ENCODE measurements at regions not wholly inside any gene's neighbourhood (a gene's known extent, or its start where the extent isn't known, plus 50 kb on each side); places are given as distances from the start of the nearest gene placed in this dataset.

DNA sequence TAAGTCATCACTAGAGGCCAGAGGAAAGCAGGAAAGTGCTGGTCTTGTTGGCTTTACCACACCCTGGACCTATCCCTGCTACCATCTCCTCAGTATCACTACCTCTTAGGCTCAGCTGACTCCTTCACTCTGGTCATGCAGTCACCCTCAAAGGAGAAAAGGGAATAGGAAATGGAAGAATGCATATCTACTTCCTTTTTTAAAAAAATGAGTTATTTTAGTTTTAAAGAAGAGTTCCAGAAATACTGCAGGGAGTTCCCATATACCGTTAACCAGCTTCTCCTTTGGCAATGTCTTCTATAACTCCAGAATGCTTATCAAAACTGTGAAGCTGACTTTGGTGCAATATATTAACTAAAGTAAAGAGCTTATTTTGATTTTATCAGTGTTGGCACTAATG is 688.6 kb downstream of the DIPK2A start:
- FAIRE-seq, result no peak

DNA sequence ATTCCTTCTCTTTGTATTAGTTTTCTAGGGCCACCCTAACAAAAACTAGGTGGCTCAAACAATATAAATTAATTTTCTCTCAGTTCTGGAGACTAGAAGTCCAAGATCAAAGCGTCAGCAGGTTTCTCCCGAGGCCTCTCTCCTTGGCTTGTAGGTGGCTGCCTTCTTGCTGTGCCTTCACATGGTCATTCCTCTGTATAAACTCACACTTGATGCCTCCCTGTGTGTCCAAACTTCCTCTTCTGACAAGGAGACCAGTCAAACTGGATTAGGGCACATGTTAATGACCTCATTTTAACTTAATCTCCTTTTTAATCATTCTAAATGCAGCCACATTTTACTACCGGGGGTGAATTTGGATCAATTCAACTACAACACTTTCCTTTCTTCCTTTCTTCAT is 691.1 kb downstream of the DIPK2A start:
- Histone ChIP-seq H3K4me1 (ENCODE audit: control insufficient read depth, extremely low read depth, insufficient read depth, low read length) (no peaks in the 10 kb centered on the region), H4K20me1 (ENCODE audit: control insufficient read depth, extremely low read depth, insufficient read depth, low read length) (no peaks in the 10 kb centered on the region), H3K4me2 (ENCODE audit: control insufficient read depth, extremely low read depth, insufficient read depth, low read depth, low read length) (no peak overlapping the region), H3K79me2 (ENCODE audit: control insufficient read depth, insufficient read depth, low read length) (no peaks in the 10 kb centered on the region), H3K4me3 (ENCODE audit: control insufficient read depth in 2 of 3, extremely low read depth in 1 of 3, insufficient read depth in 2 of 3, low read depth in 1 of 3, low read length in 3 of 3) (no peak overlapping the region), H3K9me1 (ENCODE audit: control insufficient read depth, extremely low read depth, insufficient read depth, low read length) (no peaks in the 10 kb centered on the region), H2AFZ (ENCODE audit: control insufficient read depth, low read length) (no peak overlapping the region), H3K9ac (ENCODE audit: control insufficient read depth, extremely low read depth, insufficient read depth, low read length) (no peak overlapping the region), H3K27me3 (ENCODE audit: control insufficient read depth, extremely low read depth, insufficient read depth, low read length) (no peaks in the 10 kb centered on the region), H3K9me3 (ENCODE audit: control insufficient read depth, low read depth, low read length) (peaks cover 2% of the 10 kb centered on the region), H3K36me3 (ENCODE audit: control insufficient read depth in 2 of 2, extremely low read depth in 1 of 2, insufficient read depth in 2 of 2, low read length in 2 of 2) (no peaks in the 10 kb centered on the region), H3K27ac (ENCODE audit: control insufficient read depth, insufficient read depth, low read length) (no peak overlapping the region)
- no peak for FAIRE-seq
- no peak for DNase-seq (ENCODE audit: low read depth, low spot score)
- TF ChIP-seq, protein P1, sequence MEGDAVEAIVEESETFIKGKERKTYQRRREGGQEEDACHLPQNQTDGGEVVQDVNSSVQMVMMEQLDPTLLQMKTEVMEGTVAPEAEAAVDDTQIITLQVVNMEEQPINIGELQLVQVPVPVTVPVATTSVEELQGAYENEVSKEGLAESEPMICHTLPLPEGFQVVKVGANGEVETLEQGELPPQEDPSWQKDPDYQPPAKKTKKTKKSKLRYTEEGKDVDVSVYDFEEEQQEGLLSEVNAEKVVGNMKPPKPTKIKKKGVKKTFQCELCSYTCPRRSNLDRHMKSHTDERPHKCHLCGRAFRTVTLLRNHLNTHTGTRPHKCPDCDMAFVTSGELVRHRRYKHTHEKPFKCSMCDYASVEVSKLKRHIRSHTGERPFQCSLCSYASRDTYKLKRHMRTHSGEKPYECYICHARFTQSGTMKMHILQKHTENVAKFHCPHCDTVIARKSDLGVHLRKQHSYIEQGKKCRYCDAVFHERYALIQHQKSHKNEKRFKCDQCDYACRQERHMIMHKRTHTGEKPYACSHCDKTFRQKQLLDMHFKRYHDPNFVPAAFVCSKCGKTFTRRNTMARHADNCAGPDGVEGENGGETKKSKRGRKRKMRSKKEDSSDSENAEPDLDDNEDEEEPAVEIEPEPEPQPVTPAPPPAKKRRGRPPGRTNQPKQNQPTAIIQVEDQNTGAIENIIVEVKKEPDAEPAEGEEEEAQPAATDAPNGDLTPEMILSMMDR (optimal IDR thresholded peaks at IDR 0.05 in 1 of 3, IDR thresholded peaks at IDR 0.05 in 1 of 3, conservative IDR thresholded peaks at IDR 0.05 in 1 of 3; ENCODE audit: extremely low read depth in 1 of 3, insufficient read depth in 2 of 3, low read length in 3 of 3), result no peak
- TF ChIP-seq EZH2 (IDR thresholded peaks at IDR 0.05; ENCODE audit: low read length), result no peak
- dilution Hi-C loops (cut with MboI; ENCODE audit: extremely low pct_ligation_motif_present, low sequenced_read_pairs), result no loop called here

More for the DNA sequence above, 688.6 kb downstream of the DIPK2A start:
- H3K79me2 ChIP-seq (ENCODE audit: control insufficient read depth, insufficient read depth, low read length), result no peaks in the 10 kb centered on the region
- no peak overlapping the region for H3K27ac ChIP-seq (ENCODE audit: control insufficient read depth, insufficient read depth, low read length)
- H3K9ac ChIP-seq (ENCODE audit: control insufficient read depth, extremely low read depth, insufficient read depth, low read length), result no peak overlapping the region
- no peaks in the 10 kb centered on the region for H3K4me1 ChIP-seq (ENCODE audit: control insufficient read depth, extremely low read depth, insufficient read depth, low read length)
- H4K20me1 ChIP-seq (ENCODE audit: control insufficient read depth, extremely low read depth, insufficient read depth, low read length), result no peaks in the 10 kb centered on the region
- H3K27me3 ChIP-seq (ENCODE audit: control insufficient read depth, extremely low read depth, insufficient read depth, low read length), result no peaks in the 10 kb centered on the region
- dilution Hi-C loops (cut with MboI; ENCODE audit: extremely low pct_ligation_motif_present, low sequenced_read_pairs), result no loop called here
- H2AFZ ChIP-seq (ENCODE audit: control insufficient read depth, low read length), result no peak overlapping the region
- no peak for TF ChIP-seq EZH2 (IDR thresholded peaks at IDR 0.05; ENCODE audit: low read length)
- TF ChIP-seq, protein P1 (optimal IDR thresholded peaks at IDR 0.05 in 1 of 3, IDR thresholded peaks at IDR 0.05 in 1 of 3, conservative IDR thresholded peaks at IDR 0.05 in 1 of 3; ENCODE audit: extremely low read depth in 1 of 3, insufficient read depth in 2 of 3, low read length in 3 of 3), result no peak
- peaks cover under 1% of the 10 kb centered on the region for H3K9me3 ChIP-seq (ENCODE audit: control insufficient read depth, low read depth, low read length)
- H3K9me1 ChIP-seq (ENCODE audit: control insufficient read depth, extremely low read depth, insufficient read depth, low read length), result no peaks in the 10 kb centered on the region
- no peaks in the 10 kb centered on the region for H3K36me3 ChIP-seq (ENCODE audit: control insufficient read depth in 2 of 2, extremely low read depth in 1 of 2, insufficient read depth in 2 of 2, low read length in 2 of 2)
- no peak overlapping the region for H3K4me3 ChIP-seq (ENCODE audit: control insufficient read depth in 2 of 3, extremely low read depth in 1 of 3, insufficient read depth in 2 of 3, low read depth in 1 of 3, low read length in 3 of 3)
- no peak for DNase-seq (ENCODE audit: low read depth, low spot score)
- H3K4me2 ChIP-seq (ENCODE audit: control insufficient read depth, extremely low read depth, insufficient read depth, low read depth, low read length), result no peak overlapping the region
